ENCODE measurements at regions not wholly inside any gene's neighbourhood (a gene's known extent, or its start where the extent isn't known, plus 50 kb on each side); places are given as distances from the start of the nearest gene placed in this dataset.

GRCh38 chr13:74259641-74260040 lies 125.4 kb upstream of the KLF12 start:
- DNase-seq (ENCODE audit: low spot score) (no peak), ATAC-seq (no peak), FAIRE-seq (no peak)
- Histone ChIP-seq H4K20me1 (ENCODE audit: insufficient read depth, low read length) (no peaks in the 10 kb centered on the region), H3K4me3 (replicated peaks in 1 of 3; ENCODE audit: insufficient read depth in 1 of 3, low read depth in 2 of 3, low read length in 3 of 3) (no peak overlapping the region), H2AFZ (ENCODE audit: low read length) (no peak overlapping the region), H3K27ac (ENCODE audit: extremely low read length, insufficient read depth, low read length) (no peak overlapping the region), H3K79me2 (ENCODE audit: insufficient read depth, low read length) (no peaks in the 10 kb centered on the region), H3K4me1 (ENCODE audit: insufficient read depth, low read length) (no peaks in the 10 kb centered on the region), H3K36me3 (replicated peaks in 1 of 2; ENCODE audit: control insufficient read depth in 1 of 2, insufficient read depth in 2 of 2, low read length in 2 of 2) (no peaks in the 10 kb centered on the region), H3K9me3 (ENCODE audit: low read length) (peaks cover 7% of the 10 kb centered on the region; the same call in 1 of the 2 replicates), H3K4me2 (ENCODE audit: low read depth, low read length) (no peak overlapping the region), H3K27me3 (ENCODE audit: control insufficient read depth in 1 of 2, insufficient read depth in 2 of 2, low read length in 2 of 2) (no peaks in the 10 kb centered on the region), H3K9ac (ENCODE audit: insufficient read depth, low read depth, low read length) (no peak overlapping the region)
- CTCF ChIA-PET (ENCODE audit: low intra/inter-chr PET ratio, low total read pairs) = no interaction called here
- no TSS peak for BruUV-seq (replicated peaks)
- TF ChIP-seq ZNF75D (CRISPR knock-in tag; IDR thresholded peaks at IDR 0.05; ENCODE audit: borderline replicate concordance) (no peak), FLYWCH1 (CRISPR knock-in tag; IDR thresholded peaks at IDR 0.05) (no peak), SAP130 (CRISPR knock-in tag; IDR thresholded peaks at IDR 0.05; ENCODE audit: low read depth) (no peak), ZNF781 (CRISPR knock-in tag; IDR thresholded peaks at IDR 0.05; ENCODE audit: borderline replicate concordance, not compliant biosample characterization) (no peak), ZNF503 (CRISPR knock-in tag; IDR thresholded peaks at IDR 0.05) (no peak), HMGA1 (CRISPR knock-in tag; conservative IDR thresholded peaks at IDR 0.05) (no peak), SIN3B (IDR thresholded peaks at IDR 0.05; ENCODE audit: low read length) (no peak), ARHGAP35 (CRISPR knock-in tag; IDR thresholded peaks at IDR 0.05; ENCODE audit: borderline replicate concordance) (no peak), SOX6 (IDR thresholded peaks at IDR 0.05) (no peak), SOX6 (CRISPR knock-in tag; IDR thresholded peaks at IDR 0.05) (no peak), ZNF12 (CRISPR knock-in tag; IDR thresholded peaks at IDR 0.05) (no peak), HDAC2 (CRISPR knock-in tag; IDR thresholded peaks at IDR 0.05) (no peak), ZNF264 (CRISPR knock-in tag; IDR thresholded peaks at IDR 0.05) (no peak), SIN3A (IDR thresholded peaks at IDR 0.05; ENCODE audit: borderline replicate concordance, low read depth, low read length) (no peak), MED1 (CRISPR knock-in tag; IDR thresholded peaks at IDR 0.05) (no peak), SMAD3 (CRISPR knock-in tag; IDR thresholded peaks at IDR 0.05) (no peak)
- in situ Hi-C loops (cut with HindIII; ENCODE audit: extremely low pct_ligation_motif_present, low pct_unique_long_range_greater_than_20kb) = no loop called here
- intact Hi-C loops (cut with micrococcal nuclease; ENCODE audit: unreplicated experiment) = no loop called here
- 49% methylated on average over 3 of the region's 3 CpGs for WGBS (ENCODE audit: low lambda C conversion rate)
- POLR2A ChIA-PET = no interaction called here
